GM12891 (cell line): ENCODE measurements at regions not wholly inside any gene's neighbourhood (a gene's known extent, or its start where the extent isn't known, plus 50 kb on each side); places are given as distances from the start of the nearest gene placed in this dataset.

Experiments used
- POLR2AphosphoS5 ChIP-seq: IDR thresholded peaks from 2 replicates; pipeline ENCODE4 v1.6.1; 2011; ENCODE audit warnings: low read depth, low read length, control low read depth
- TAF1 ChIP-seq: IDR thresholded peaks from 2 replicates; pipeline ENCODE4 v1.6.1; 2011; ENCODE audit warnings: low read depth, low read length, control low read depth

GRCh38 chrX:57737881-57738280 is 57.8 kb upstream of the NLRP2B start:
- TF ChIP-seq POLR2AphosphoS5 = no peak
- no peak for TF ChIP-seq TAF1
